Fibroblast of skin of right biceps (primary cell): ENCODE measurements at regions not wholly inside any gene's neighbourhood (a gene's known extent, or its start where the extent isn't known, plus 50 kb on each side); places are given as distances from the start of the nearest gene placed in this dataset.

Experiments used
- DNase-seq: peaks from one replicate; pipeline ENCODE4 v3.0.0-alpha.2; 2013

DNA sequence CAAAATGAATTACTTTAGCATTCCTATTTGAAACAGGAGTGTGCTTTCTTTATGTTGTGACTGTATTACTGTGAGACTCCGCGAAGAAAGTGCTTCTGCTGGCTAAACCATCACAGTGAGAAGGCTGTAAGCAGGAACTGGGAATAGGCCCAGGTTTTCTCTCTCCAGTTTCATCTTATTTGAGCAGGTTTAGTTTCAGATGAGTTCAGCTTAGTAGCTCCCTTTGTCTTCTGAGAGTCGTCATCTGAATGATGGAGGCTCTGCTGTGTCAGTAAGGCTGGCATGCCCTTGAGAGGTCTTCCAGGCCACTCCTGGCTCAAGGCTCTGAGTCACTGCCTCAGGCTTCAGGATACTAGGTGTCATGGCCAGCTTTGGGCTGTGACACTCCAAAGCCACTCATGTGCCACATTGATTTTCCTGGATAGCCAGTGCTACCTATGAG is 205.6 kb upstream of the RGS6 start:
- peak; percentile 53 for DNase-seq

DNA sequence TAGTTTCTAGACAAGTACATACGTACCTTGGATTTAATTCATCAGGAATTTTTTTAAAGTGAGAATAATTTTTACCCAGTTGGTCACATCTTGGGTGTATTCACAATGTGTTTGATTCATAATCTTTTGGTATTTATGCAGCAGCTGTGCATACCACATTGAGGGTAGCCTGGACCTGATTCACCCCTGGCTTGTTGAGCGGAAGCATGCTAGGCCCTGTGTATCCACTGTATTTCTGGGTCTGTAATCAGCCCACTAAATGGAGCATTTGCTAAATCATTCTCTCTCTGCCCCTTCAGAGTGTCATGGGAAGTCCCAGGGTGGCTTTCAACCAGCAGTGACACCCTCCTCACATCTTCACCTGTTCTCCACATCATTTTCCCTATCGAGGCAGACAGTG is 203.8 kb upstream of the RGS6 start:
- peak; percentile 49 for DNase-seq

- no peak for DNase-seq
These were observed 202.6 kb upstream of the RGS6 start for GRCh38 chr14:71729596-71729995.

- peak; percentile 68 for DNase-seq
These were observed 201.8 kb upstream of the RGS6 start for GRCh38 chr14:71730471-71730870.

DNA sequence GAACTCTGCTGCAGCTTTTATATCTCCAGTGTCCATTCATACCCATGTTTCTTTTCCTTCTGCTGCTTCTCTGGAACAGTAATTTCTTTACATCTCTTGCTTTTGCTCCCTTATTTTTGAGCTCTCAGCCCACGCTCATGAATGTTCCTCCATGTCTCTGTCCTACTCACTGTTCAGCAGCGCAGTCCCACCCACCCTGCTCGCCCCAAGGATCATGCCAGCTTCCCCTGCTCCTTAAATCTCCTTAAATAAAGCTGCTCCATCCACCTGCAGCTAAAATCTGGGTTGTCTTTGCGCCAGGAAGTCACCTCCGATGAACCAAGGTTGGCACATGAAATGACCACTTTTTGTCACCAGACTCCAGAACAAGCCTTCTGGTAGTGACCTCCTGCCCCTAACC is 201.1 kb upstream of the RGS6 start:
- no peak for DNase-seq

DNA sequence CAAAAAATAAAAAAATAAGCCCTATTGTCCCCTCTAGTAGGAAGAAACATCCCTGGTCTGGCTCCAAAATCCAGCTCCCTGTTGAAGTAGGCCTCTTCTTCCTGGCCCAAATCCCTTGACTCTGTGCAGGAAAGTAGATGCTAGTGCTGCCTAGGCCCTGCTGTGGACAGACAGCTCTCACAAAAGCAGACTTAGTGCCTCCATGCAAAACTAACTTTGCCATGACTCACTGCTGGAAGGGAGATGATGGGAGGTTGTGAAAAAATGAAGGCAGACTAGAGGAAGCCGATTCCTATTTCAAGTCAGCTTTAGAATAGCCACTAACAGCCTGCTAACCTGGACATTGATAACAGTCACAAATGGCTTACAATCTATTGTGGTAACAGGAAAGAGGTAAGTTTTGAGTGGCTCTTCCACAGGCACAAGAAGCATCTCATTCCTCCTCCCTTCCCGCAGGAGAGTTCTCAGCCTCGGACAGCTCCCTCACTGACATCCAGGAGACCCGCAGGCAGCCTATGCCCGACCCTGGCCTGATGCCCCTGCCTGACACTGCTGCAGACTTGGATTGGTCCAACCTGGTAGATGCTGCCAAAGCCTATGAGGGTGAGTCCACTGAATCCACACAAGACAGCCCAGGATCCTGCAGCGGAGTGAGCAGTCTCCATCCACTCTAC is 198.9 kb upstream of the RGS6 start:
- DNase-seq, result peak; percentile 86

DNA sequence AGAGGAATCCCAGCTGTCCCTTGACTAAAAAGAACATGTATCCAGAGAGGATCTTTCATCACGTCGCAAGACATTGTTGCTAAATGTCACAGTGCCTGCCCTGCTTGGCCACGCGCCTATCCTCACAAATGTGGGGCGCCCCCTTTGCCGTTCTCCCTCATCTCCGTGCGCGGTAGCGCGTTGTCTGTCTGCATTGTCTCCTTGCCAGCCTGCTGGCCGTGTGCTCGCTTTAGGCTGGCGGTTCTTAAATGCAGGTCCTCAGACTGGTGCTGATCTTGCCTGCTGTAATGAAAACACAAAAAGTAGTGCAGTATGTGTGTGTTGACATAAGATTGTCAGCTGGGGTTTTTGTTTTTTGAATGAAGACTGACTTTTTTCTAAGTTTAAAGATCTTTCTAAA is 198.2 kb upstream of the RGS6 start:
- no peak for DNase-seq

GRCh38 chr14:71734885-71735284 is 197.3 kb upstream of the RGS6 start:
- DNase-seq, result peak; percentile 45

- DNase-seq, result no peak
These were observed 194.5 kb upstream of the RGS6 start for GRCh38 chr14:71737760-71738159.

- peak; percentile 52 for DNase-seq
These were observed 192.8 kb upstream of the RGS6 start for GRCh38 chr14:71739273-71739990.

GRCh38 chr14:71741241-71741640 is 191.0 kb upstream of the RGS6 start:
- DNase-seq, result peak; percentile 52

- DNase-seq, result peak; percentile 44
These were observed 189.7 kb upstream of the RGS6 start for GRCh38 chr14:71742485-71742884.

DNA sequence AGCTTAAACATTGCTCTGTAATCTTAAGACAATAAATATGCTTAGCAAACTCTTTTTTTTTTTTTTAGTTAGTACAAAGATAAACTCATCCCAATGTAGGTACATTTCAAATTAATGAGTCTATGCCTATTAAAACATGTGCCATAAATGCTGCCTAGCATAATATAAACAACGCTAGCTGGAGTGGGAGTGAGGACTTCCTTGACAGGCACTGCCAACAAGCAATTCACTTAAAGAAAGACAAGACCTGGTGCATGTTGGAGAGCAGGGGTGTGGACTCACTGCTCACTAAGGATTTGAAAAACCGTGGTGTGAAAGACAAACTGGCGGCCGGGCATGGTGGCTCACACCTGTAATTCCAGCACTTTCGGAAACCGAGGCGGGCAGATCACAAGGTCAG is 187.2 kb upstream of the RGS6 start:
- no peak for DNase-seq

- no peak for DNase-seq
These were observed 184.0 kb upstream of the RGS6 start for GRCh38 chr14:71748196-71748595.

GRCh38 chr14:71749613-71750238 is 182.5 kb upstream of the RGS6 start:
- peak; percentile 19 for DNase-seq

GRCh38 chr14:71751264-71751663 is 181.0 kb upstream of the RGS6 start:
- peak; percentile 43 for DNase-seq

DNA sequence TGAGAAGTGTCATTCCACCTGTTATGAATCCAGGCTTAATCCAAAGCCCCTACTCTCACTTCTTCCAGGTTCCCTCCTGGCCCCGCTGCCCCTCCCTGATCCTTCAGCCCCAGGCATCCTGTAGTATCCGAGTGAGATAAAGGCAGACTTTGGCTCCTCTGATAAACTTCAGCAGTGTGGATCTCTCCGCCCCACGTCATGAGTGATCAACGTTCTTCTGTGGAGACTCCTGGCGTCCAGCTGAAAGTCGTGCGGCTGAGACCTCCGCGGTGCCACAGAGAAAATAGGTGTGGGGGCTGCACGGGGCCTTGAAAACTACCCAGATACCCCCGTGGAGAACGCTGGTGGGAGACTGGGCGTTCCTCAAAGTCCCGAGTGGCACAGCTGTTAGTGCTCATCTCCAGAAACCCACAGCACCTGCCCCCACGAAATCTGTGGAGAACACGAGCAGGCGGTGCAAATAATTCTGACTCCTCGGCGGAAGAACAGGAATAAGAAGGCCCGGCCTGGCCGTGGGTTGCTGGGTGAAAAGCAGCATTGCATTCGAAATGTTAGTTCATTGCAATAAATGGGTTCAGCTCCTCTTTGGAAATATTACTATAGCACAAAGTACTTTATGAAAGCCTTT is 180.0 kb upstream of the RGS6 start:
- no peak for DNase-seq

DNA sequence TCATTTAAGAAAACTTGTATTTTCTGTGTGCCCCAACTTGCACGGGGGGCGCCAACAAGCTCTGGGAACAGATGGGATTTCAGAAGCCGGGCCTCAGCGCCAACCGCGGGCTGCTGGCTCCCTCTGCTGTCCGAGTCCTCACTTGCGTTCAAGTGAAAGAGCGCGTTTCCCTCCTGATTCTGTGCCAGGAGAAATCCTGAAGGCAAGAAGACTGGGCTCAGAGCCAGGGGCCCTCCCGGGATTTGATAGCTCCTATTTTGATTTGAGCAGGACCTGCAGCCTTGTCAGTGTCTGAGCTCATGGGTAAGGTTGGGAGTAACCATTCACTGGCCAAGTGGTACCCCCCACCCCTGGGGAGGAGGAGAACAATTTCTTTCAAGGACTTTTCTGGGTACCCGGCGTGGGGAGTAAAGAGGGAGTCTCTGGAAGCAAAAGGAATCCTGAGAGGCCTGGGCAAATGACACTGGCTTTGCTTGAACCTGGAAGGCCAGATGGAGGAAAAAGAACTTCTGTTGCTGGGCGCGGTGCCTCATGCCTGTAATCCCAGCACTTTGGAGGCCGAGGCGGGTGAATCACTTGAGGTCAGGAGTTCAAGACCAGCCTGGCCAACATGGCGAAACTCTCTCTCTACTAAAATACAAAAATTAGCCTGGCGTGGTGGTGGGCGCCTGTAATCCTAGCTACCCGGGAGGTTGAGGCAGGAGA is 179.0 kb upstream of the RGS6 start:
- DNase-seq, result peak; percentile 93

DNA sequence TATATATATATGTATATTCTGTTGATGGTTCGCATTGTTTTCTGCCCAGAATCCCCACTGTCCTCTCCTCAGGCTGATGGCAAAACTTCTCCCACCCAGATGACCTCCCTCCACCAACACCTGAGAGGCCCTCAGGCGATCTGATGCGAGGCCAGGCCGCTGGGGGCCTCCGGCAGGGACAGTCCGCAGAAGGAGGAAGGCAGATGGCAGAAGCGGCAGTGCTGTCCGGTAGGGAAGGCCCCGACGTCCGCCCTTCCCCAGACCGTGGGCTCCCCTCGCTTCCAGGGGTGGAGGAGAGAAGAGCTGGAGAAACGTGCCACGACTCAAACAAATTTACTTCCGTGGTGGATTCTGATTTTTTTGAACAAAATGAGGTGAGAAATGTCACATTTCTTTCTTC is 178.3 kb upstream of the RGS6 start:
- no peak for DNase-seq

GRCh38 chr14:71754422-71755095 is 177.7 kb upstream of the RGS6 start:
- DNase-seq, result no peak

DNA sequence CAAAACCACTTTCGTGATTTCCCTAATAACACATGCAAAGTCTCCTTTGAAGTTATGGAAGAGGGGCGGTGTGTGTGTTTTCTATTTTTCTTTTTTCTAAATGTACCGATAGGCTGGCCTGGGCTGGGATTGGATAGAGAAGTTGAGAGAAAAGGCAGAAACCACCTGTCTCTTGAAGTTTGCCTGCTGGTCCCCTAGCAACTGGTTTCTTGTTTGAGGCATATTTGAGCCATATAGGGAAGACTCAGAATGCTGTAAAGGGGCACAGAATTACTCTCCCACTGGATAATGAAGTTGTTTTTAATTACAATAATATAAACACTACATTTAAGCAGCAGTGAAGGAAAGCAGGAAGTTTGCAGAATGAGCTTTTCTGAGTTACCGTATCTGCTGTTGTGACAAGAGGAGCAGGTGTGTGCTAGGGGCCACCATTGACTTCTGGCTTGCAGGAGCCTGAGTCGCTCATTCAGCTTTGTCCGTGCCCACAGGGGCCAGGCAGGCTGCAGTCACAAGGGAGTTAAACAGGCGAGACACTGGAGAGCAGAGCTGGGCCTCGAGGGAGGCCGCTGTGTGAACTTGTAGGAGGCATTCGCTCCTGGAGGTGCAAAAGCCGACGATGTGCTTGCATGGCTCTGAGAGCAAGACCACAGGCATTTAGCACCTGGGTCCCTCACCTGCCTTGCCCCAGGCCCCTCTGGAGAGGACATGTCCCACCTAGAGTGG is 173.8 kb upstream of the RGS6 start:
- DNase-seq, result no peak

- no peak for DNase-seq
These were observed 169.7 kb upstream of the RGS6 start for GRCh38 chr14:71762575-71762974.
